ENCODE measurements at regions not wholly inside any gene's neighbourhood (a gene's known extent, or its start where the extent isn't known, plus 50 kb on each side); places are given as distances from the start of the nearest gene placed in this dataset.
"Not testable (repeated sequence)": the region's sequence is repeated elsewhere in the genome, so short reads cannot be mapped to it uniquely, and the experiment has no call there.

- no peak for DNase-seq (ENCODE audit: low read depth in 2 of 2)
Observed at GRCh38 chr10:86579883-86580520, 58.4 kb upstream of the WAPL start.

- DNase-seq (ENCODE audit: low read depth in 2 of 2), result no peak
Observed at GRCh38 chr10:86580521-86580891, 58.9 kb upstream of the WAPL start.

- DNase-seq (ENCODE audit: low read depth in 2 of 2), result no peak
Observed at GRCh38 chr10:86583983-86584382, 62.4 kb upstream of the WAPL start.

GRCh38 chr10:86585037-86585929, 63.7 kb upstream of the WAPL start:
- peak; percentile 21 to 22 for DNase-seq (ENCODE audit: low read depth in 2 of 2)

GRCh38 chr10:86586516-86586915, 64.9 kb upstream of the WAPL start:
- no peak for DNase-seq (ENCODE audit: low read depth in 2 of 2)

GRCh38 chr10:86588781-86589180, 65.6 kb upstream of the OPN4 start:
- DNase-seq (ENCODE audit: low read depth in 2 of 2), result not testable (repeated sequence)

- no peak for DNase-seq (ENCODE audit: low read depth in 2 of 2)
Observed at GRCh38 chr10:86591436-86591835, 62.9 kb upstream of the OPN4 start.

- no peak for DNase-seq (ENCODE audit: low read depth in 2 of 2)
Observed at GRCh38 chr10:86592413-86592812, 61.9 kb upstream of the OPN4 start.

- DNase-seq (ENCODE audit: low read depth in 2 of 2), result peak in 1 of 2 experiments; percentile 2
Observed at GRCh38 chr10:86594535-86594934, 59.8 kb upstream of the OPN4 start.

GRCh38 chr10:86595496-86595895, 58.9 kb upstream of the OPN4 start:
- no peak for DNase-seq (ENCODE audit: low read depth in 2 of 2)

GRCh38 chr10:86596266-86596665, 58.1 kb upstream of the OPN4 start:
- DNase-seq (ENCODE audit: low read depth in 2 of 2), result no peak

- DNase-seq (ENCODE audit: low read depth in 2 of 2), result no peak
Observed at GRCh38 chr10:86597306-86597705, 57.0 kb upstream of the OPN4 start.

- no peak for DNase-seq (ENCODE audit: low read depth in 2 of 2)
Observed at GRCh38 chr10:86598151-86598550, 56.2 kb upstream of the OPN4 start.

- no peak for DNase-seq (ENCODE audit: low read depth in 2 of 2)
Observed at GRCh38 chr10:86599041-86599440, 55.3 kb upstream of the OPN4 start.

GRCh38 chr10:86599729-86600128, 54.6 kb upstream of the OPN4 start:
- no peak for DNase-seq (ENCODE audit: low read depth in 2 of 2)

- no peak for DNase-seq (ENCODE audit: low read depth in 2 of 2)
Observed at GRCh38 chr10:86600296-86600695, 54.1 kb upstream of the OPN4 start.

- no peak for DNase-seq (ENCODE audit: low read depth in 2 of 2)
Observed at GRCh38 chr10:86601956-86602602, 52.3 kb upstream of the OPN4 start.

GRCh38 chr10:86603256-86603655, 51.1 kb upstream of the OPN4 start:
- DNase-seq (ENCODE audit: low read depth in 2 of 2), result no peak

All from fibroblast of skin of left quadriceps (primary cell).